ENCODE measurements at regions not wholly inside any gene's neighbourhood (a gene's known extent, or its start where the extent isn't known, plus 50 kb on each side); places are given as distances from the start of the nearest gene placed in this dataset.

- TF ChIP-seq ZFX (IDR thresholded peaks at IDR 0.05; ENCODE audit: borderline replicate concordance): no peak
- no peak for TF ChIP-seq CTCF (IDR thresholded peaks at IDR 0.05)
- H3K27ac ChIP-seq: no peak overlapping the region
Measured at GRCh38 chr2:9103663-9104277, 100.3 kb upstream of the MBOAT2 start.

- TF ChIP-seq CTCF (IDR thresholded peaks at IDR 0.05): 0 out of 2 replicates have a peak, but pooled peaks have one; percentile 10
- no peak for TF ChIP-seq ZFX (IDR thresholded peaks at IDR 0.05; ENCODE audit: borderline replicate concordance)
- H3K27ac ChIP-seq: peak overlapping the region; percentile 50
Measured at GRCh38 chr2:9102861-9103662, 99.6 kb upstream of the MBOAT2 start.

- no peak overlapping the region for H3K27ac ChIP-seq
Measured at GRCh38 chr2:9101763-9102425, 98.4 kb upstream of the MBOAT2 start.

GRCh38 chr2:9100080-9100876 is 96.8 kb upstream of the MBOAT2 start:
- no peak overlapping the region for H3K27ac ChIP-seq
- no peak for TF ChIP-seq CTCF (IDR thresholded peaks at IDR 0.05)
- no peak for TF ChIP-seq ZFX (IDR thresholded peaks at IDR 0.05; ENCODE audit: borderline replicate concordance)

More at GRCh38 chr2:9101763-9102425, 98.4 kb upstream of the MBOAT2 start:
- TF ChIP-seq CTCF (IDR thresholded peaks at IDR 0.05) (no peak), ZFX (IDR thresholded peaks at IDR 0.05; ENCODE audit: borderline replicate concordance) (no peak)

GRCh38 chr2:9099341-9099751 is 95.9 kb upstream of the MBOAT2 start:
- no peak for TF ChIP-seq ZFX (IDR thresholded peaks at IDR 0.05; ENCODE audit: borderline replicate concordance)
- no peak for TF ChIP-seq CTCF (IDR thresholded peaks at IDR 0.05)
- H3K27ac ChIP-seq: no peak overlapping the region

GRCh38 chr2:9097892-9098291 is 94.4 kb upstream of the MBOAT2 start:
- no peak overlapping the region for H3K27ac ChIP-seq
- TF ChIP-seq ZFX (IDR thresholded peaks at IDR 0.05; ENCODE audit: borderline replicate concordance): no peak
- TF ChIP-seq CTCF (IDR thresholded peaks at IDR 0.05): no peak

Data from 22Rv1 (cell line).